ENCODE measurements at regions not wholly inside any gene's neighbourhood (a gene's known extent, or its start where the extent isn't known, plus 50 kb on each side); places are given as distances from the start of the nearest gene placed in this dataset.

DNA sequence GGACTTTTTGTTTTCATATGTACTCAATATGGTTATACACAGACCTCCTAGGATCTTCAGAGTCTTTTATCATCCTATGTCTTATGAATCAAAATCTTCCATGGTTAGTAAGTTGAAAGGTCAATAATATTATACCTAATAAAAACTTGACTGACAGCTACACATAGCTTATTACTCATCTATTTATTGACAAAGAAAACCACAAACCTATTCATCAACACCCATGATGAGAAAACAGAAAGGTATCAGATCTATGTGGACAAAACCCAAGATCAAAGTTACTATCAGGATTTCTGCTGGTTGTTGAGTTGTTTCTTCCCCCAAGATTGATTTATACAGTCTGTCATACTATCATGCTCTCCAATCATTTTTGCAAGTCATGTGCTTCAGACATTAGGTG lies 460.1 kb upstream of the MANEA start (continued):
- TF ChIP-seq, protein P1, sequence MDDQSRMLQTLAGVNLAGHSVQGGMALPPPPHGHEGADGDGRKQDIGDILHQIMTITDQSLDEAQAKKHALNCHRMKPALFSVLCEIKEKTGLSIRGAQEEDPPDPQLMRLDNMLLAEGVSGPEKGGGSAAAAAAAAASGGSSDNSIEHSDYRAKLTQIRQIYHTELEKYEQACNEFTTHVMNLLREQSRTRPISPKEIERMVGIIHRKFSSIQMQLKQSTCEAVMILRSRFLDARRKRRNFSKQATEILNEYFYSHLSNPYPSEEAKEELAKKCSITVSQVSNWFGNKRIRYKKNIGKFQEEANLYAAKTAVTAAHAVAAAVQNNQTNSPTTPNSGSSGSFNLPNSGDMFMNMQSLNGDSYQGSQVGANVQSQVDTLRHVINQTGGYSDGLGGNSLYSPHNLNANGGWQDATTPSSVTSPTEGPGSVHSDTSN (IDR thresholded peaks at IDR 0.05): no peak

DNA sequence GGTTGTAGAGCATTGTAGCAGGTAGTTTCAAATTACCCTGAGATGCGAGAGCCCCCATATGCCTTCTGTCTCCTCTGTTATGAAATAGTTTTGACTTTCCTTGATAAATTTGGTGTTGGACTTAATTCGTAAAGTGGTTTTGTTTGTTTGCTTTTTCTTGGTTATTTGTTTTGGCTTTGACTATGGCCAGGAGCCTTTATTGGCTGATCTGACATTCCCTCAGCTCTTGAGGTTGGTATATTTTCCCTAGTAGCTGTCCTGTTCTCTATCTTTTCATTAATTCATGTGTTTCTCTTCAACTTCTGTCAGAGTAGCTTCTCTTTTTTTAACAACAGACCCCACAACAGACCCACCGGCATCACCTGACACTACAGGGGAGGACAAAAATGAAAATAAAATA lies 457.4 kb upstream of the MANEA start:
- no peak for DNase-seq
- TF ChIP-seq ELF1 (IDR thresholded peaks at IDR 0.05) (no peak), RXRA (IDR thresholded peaks at IDR 0.05; ENCODE audit: borderline replicate concordance, low read depth) (no peak), MXI1 (IDR thresholded peaks at IDR 0.05; ENCODE audit: low read depth, low read length) (no peak), YY1 (IDR thresholded peaks at IDR 0.05; ENCODE audit: low read depth) (no peak)
- TF ChIP-seq, protein P1 (IDR thresholded peaks at IDR 0.05): no peak
- TF ChIP-seq, protein P2, sequence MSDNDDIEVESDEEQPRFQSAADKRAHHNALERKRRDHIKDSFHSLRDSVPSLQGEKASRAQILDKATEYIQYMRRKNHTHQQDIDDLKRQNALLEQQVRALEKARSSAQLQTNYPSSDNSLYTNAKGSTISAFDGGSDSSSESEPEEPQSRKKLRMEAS (IDR thresholded peaks at IDR 0.05; ENCODE audit: low read depth): no peak
- POLR2A ChIA-PET: no interaction called here

DNA sequence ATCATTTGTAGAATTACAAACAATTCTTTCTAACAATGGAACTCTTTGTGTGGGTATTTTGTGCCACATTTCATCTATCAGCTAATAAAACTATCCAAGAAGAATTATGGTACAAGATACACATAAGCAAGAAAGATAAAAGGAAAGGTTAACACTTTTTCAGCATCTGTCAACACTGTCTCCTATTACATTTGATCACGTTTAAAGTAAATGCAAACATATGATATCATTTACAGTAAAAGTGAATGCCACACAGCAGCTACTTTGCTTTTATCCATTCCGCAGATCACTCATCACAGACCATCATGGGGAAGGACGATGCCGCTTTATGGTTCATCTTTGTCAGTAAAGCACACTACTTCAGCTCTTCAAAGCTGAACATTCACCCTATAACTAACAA lies 456.4 kb upstream of the MANEA start:
- WGBS (ENCODE audit: low lambda C conversion rate): 45% methylated on average over 4 of the region's 4 CpGs
- no peak for TF ChIP-seq FOSL2 (IDR thresholded peaks at IDR 0.05; ENCODE audit: borderline replicate concordance, low read depth)
- TF ChIP-seq JUND (IDR thresholded peaks at IDR 0.05): no peak
- no peak for TF ChIP-seq MEF2A (IDR thresholded peaks at IDR 0.05; ENCODE audit: borderline replicate concordance, low read depth)
- TF ChIP-seq POLR2AphosphoS5 (IDR thresholded peaks at IDR 0.05; ENCODE audit: low read depth, low read length): no peak
- no peak for TF ChIP-seq GATA2 (CRISPR knock-in tag; IDR thresholded peaks at IDR 0.05)
- no peak for TF ChIP-seq EP300 (IDR thresholded peaks at IDR 0.05; ENCODE audit: borderline replicate concordance in 1 of 2, low read depth in 1 of 2, low read length in 1 of 2)

More for the DNA sequence above, 457.4 kb upstream of the MANEA start:
- H3K9me3 ChIP-seq: no peaks in the 10 kb centered on the region
- no peaks in the 10 kb centered on the region for H3K27me3 ChIP-seq (ENCODE audit: insufficient read depth)
- no peaks in the 10 kb centered on the region for H3K36me3 ChIP-seq (replicated peaks in 1 of 2; ENCODE audit: control insufficient read depth in 1 of 2, insufficient read depth in 2 of 2, low read length in 1 of 2)
- H2AFZ ChIP-seq (ENCODE audit: low read depth): no peak overlapping the region
- CTCF ChIA-PET: interaction anchor here (0.6 to 1.3 kb wide), 4 partner anchors 10 to 1815 kb away, joined by 3 to 5 read pairs (median 4); no protein-coding TSS in a partner anchor
- 22% methylated on average over 3 of the region's 3 CpGs for WGBS (ENCODE audit: low lambda C conversion rate)
- H3K79me2 ChIP-seq (ENCODE audit: insufficient read depth): no peaks in the 10 kb centered on the region
- H3K4me1 ChIP-seq (ENCODE audit: control insufficient read depth in 1 of 2, insufficient read depth in 2 of 2, low read depth in 1 of 2, low read length in 1 of 2): no peaks in the 10 kb centered on the region
- no peak overlapping the region for H3K27ac ChIP-seq (ENCODE audit: low read depth in 2 of 2, low read length in 1 of 2)
- H3K9ac ChIP-seq: no peak overlapping the region
- H3K9me2 ChIP-seq: no peaks in the 10 kb centered on the region
- no peaks in the 10 kb centered on the region for H3F3A ChIP-seq (replicated peaks; ENCODE audit: insufficient read depth)
- no peak overlapping the region for H3K4me3 ChIP-seq (ENCODE audit: low read depth in 2 of 2, low read length in 1 of 2)
- H3K4me2 ChIP-seq: no peak overlapping the region
- no peaks in the 10 kb centered on the region for H4K20me1 ChIP-seq (ENCODE audit: insufficient read depth)

More for the DNA sequence above, 456.4 kb upstream of the MANEA start:
- no peaks in the 10 kb centered on the region for H3K27me3 ChIP-seq (ENCODE audit: insufficient read depth)
- no peak overlapping the region for H3K27ac ChIP-seq (ENCODE audit: low read depth in 2 of 2, low read length in 1 of 2)
- ChIA-PET POLR2A (no interaction called here), CTCF (interaction anchor here (1.3 kb wide), 1 partner anchor 29 kb away, joined by 5 read pairs; no protein-coding TSS in a partner anchor)
- H4K20me1 ChIP-seq (ENCODE audit: insufficient read depth): no peaks in the 10 kb centered on the region
- no peaks in the 10 kb centered on the region for H3F3A ChIP-seq (replicated peaks; ENCODE audit: insufficient read depth)
- no peaks in the 10 kb centered on the region for H3K9me3 ChIP-seq
- no peaks in the 10 kb centered on the region for H3K79me2 ChIP-seq (ENCODE audit: insufficient read depth)
- no peaks in the 10 kb centered on the region for H3K4me1 ChIP-seq (ENCODE audit: control insufficient read depth in 1 of 2, insufficient read depth in 2 of 2, low read depth in 1 of 2, low read length in 1 of 2)
- H3K36me3 ChIP-seq (replicated peaks in 1 of 2; ENCODE audit: control insufficient read depth in 1 of 2, insufficient read depth in 2 of 2, low read length in 1 of 2): no peaks in the 10 kb centered on the region
- H3K9me2 ChIP-seq: no peaks in the 10 kb centered on the region
- H3K4me3 ChIP-seq (ENCODE audit: low read depth in 2 of 2, low read length in 1 of 2): no peak overlapping the region
- H3K9ac ChIP-seq: no peak overlapping the region
- H2AFZ ChIP-seq (ENCODE audit: low read depth): no peak overlapping the region
- DNase-seq: no peak
- no peak overlapping the region for H3K4me2 ChIP-seq
